GM23248 (cell line): ENCODE measurements at regions not wholly inside any gene's neighbourhood (a gene's known extent, or its start where the extent isn't known, plus 50 kb on each side); places are given as distances from the start of the nearest gene placed in this dataset.

Experiments used
- EZH2 ChIP-seq: fragments of 200-600 bp; sonication (generic); IDR thresholded peaks from 2 replicates; pipeline ENCODE4 v1.6.1; 2018; ENCODE audit warnings: antibody characterized with exemption, mild to moderate bottlenecking; ENCODE audit not compliant: insufficient read depth, poor library complexity, severe bottlenecking
- EZH2phosphoT487 ChIP-seq: fragments of 200-600 bp; sonication (generic); IDR thresholded peaks from 2 replicates; pipeline ENCODE4 v1.6.1; 2018; ENCODE audit warnings: antibody characterized with exemption, moderate library complexity, mild to moderate bottlenecking, low read depth; ENCODE audit not compliant: insufficient read depth

DNA sequence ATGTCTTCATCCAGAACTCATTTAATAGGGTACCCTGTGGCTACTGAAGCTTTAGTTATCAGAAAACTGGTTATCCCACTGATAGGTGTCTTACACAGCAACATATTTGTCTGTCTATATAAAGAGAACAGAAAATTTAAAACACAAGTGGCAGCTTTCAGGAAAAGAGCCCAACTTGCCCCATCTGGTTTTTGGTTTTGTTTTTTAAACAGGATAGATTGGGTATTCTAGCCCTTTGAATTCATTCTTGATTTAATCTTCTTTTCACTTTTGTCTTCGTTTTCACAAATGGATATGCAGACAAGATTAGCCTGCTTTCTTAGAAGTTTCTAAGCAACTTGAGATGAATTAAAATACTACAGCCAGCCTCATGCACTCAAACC lies 91.3 kb downstream of the KLF6 start:
- TF ChIP-seq EZH2 (no peak), EZH2phosphoT487 (no peak)
